Adrenal gland (tissue), 9 donors: ENCODE measurements at regions not wholly inside any gene's neighbourhood (a gene's known extent, or its start where the extent isn't known, plus 50 kb on each side); places are given as distances from the start of the nearest gene placed in this dataset.

ENCODE experiments used
- DNase-seq, 7 donors: peaks; one replicate each; pipeline ENCODE4 v3.0.0-alpha.2; 2019 to 2020
- H3K27ac ChIP-seq, 5 donors: fragments of 200-600 bp; sonication (generic) in 4 of 5; 1 replicate in 3 of 5; 2 replicates in 2 of 5; pipeline versions ENCODE4 v1.5.1 to v1.8.0; 2016 to 2020; ENCODE audit warnings: mild to moderate bottlenecking in 1 of 5
- H3K27me3 ChIP-seq: fragments of 200-600 bp; 2 replicates; pipeline ENCODE4 v1.8.0; 2021
- H3K36me3 ChIP-seq, 2 donors: fragments of 200-600 bp; replicated peaks in 1 of 2; 1 replicate in 1 of 2; 2 replicates in 1 of 2; pipeline versions ENCODE4 v1.5.1 to v1.8.0; 2018 to 2022
- H3K4me1 ChIP-seq, 2 donors: fragments of 200-600 bp; replicated peaks in 1 of 2; 1 replicate in 1 of 2; 2 replicates in 1 of 2; pipeline versions ENCODE4 v1.5.1 to v1.8.0; 2018 to 2021
- H3K4me3 ChIP-seq, 4 donors: fragments of 200-600 bp; sonication (generic) in 3 of 4; one replicate each; pipeline ENCODE4 v1.5.1; 2016 to 2018
- H3K9me3 ChIP-seq, 3 donors: fragments of 200-600 bp; sonication (generic) in 1 of 3; replicated peaks in 1 of 3; 1 replicate in 2 of 3; 2 replicates in 1 of 3; pipeline versions ENCODE4 v1.5.1 to v1.8.0; 2016 to 2021
- POLR2A ChIP-seq, 2 donors: fragments of 450-650 bp; IDR thresholded peaks; one replicate each; pipeline ENCODE4 v1.6.1; 2017; ENCODE audit warnings: antibody characterized with exemption in 2 of 2, mild to moderate bottlenecking in 2 of 2, moderate library complexity in 1 of 2
- WGBS, 4 donors: extraction: QIAGEN DNeasy Blood & Tissue Kit in 2 of 4; methylation state at CpG; one replicate each; pipeline versions ENCODE4 v1.1.5 to v1.1.7; 2013 to 2017; 5-methylcytosine and 5-hydroxymethylcytosine counted together
- intact Hi-C, 2 donors: fragments of 100-400 bp; cut with DNase I; formaldehyde crosslinking; loops; one replicate each; pipeline versions ENCODE4 v1.14.1 to v1.15.0; 2022 to 2023
- TF ChIP-seq, protein P1 (sequence below), 6 experiments: fragments of 450-650 bp in 4 of 6; fragments of 200-600 bp in 2 of 6; sonication (generic) in 1 of 6; IDR thresholded peaks; 1 replicate in 5 of 6; 2 replicates in 1 of 6; pipeline versions ENCODE4 v1.5.1 to v1.8.0; 2016 to 2021; ENCODE audit warnings: antibody characterized with exemption in 6 of 6, mild to moderate bottlenecking in 2 of 6, moderate library complexity in 1 of 6
- donor health status: healthy with polysubstance abuse.
- donor health status: Bipolar disorder and iron deficiency.
- donor health status: DM: yes; HTN: yes; CAD: no.
- donor health status: DM: no; HTN: no; CAD: no.
- donor health status: DM: no; HTN: no; CAD: no.

DNA sequence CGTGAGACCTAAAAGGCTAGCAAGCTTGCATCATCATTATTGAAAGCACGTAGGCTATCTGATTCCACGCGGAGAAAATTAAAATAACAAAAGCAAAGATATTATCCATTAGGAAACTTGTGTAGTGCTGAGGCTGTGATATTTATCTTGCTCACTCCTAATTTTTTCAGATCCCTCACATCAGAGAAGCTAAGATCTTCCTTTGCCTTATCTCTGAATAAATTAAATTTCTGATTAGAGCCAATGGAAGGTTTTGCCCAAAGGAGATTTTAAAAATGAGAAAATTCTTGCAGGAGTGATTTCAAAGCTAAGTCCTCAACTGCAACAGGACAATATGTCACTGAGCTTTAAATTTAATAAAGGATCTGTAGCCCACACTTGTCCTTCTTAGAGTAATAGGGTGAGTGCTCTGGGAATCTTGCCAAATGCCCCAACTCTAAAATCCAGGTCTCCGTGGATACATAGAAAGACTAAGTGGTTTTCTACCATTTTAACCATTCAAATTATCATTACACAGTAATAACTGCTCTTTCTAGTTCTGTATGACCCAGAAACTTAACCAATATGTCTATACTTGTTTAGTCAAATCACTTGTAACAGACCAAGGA is 295.0 kb downstream of the CAAP1 start:
- no peak for DNase-seq
- Histone ChIP-seq H3K27ac (no peak overlapping the region), H3K4me1 (no peaks in the 10 kb centered on the region), H3K36me3 (no peaks in the 10 kb centered on the region), H3K4me3 (no peak overlapping the region), H3K9me3 (no peaks in the 10 kb centered on the region), H3K27me3 (no peaks in the 10 kb centered on the region)
- no peak for TF ChIP-seq POLR2A (IDR thresholded peaks at IDR 0.05)
- TF ChIP-seq, protein P1, sequence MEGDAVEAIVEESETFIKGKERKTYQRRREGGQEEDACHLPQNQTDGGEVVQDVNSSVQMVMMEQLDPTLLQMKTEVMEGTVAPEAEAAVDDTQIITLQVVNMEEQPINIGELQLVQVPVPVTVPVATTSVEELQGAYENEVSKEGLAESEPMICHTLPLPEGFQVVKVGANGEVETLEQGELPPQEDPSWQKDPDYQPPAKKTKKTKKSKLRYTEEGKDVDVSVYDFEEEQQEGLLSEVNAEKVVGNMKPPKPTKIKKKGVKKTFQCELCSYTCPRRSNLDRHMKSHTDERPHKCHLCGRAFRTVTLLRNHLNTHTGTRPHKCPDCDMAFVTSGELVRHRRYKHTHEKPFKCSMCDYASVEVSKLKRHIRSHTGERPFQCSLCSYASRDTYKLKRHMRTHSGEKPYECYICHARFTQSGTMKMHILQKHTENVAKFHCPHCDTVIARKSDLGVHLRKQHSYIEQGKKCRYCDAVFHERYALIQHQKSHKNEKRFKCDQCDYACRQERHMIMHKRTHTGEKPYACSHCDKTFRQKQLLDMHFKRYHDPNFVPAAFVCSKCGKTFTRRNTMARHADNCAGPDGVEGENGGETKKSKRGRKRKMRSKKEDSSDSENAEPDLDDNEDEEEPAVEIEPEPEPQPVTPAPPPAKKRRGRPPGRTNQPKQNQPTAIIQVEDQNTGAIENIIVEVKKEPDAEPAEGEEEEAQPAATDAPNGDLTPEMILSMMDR (IDR thresholded peaks at IDR 0.05), result no peak
- WGBS, 4 donors, result 73 to 80% (median 76%) methylated on average over 5 of the region's 5 CpGs
- intact Hi-C loops, result no loop called here

DNA sequence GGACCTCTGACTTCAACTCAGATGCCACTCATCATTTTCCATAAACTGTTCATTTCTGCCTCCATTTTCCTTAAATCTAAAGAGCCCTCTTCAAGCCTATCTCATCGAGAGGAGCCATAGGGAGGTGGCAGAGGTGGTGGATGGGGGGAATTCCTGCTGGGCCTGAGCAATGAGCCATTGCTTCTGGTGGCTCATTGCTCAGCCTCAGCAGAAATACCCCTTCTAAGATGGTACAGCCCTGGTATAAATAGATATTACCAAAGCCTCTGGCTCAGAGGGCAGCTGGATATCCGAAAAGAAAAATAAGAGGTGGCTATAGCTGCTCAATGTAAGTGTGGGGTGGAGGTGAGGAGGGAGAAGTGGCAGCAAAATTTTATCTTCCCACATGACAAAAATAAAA is 313.5 kb downstream of the CAAP1 start:
- no peak for DNase-seq
- Histone ChIP-seq H3K4me3 (no peak overlapping the region), H3K27me3 (no peaks in the 10 kb centered on the region), H3K4me1 (no peaks in the 10 kb centered on the region), H3K36me3 (no peaks in the 10 kb centered on the region), H3K9me3 (no peaks in the 10 kb centered on the region), H3K27ac (no peak overlapping the region)
- intact Hi-C loops, result loop anchor here in 1 of 2 donors (10.0 kb wide), 1 partner anchor 56 kb away; no protein-coding TSS in a partner anchor
- WGBS, 4 donors, result 49 to 65% (median 55%) methylated on average over 2 of the region's 2 CpGs
- no peak for TF ChIP-seq POLR2A (IDR thresholded peaks at IDR 0.05)
- TF ChIP-seq, protein P1 (IDR thresholded peaks at IDR 0.05), result no peak

- WGBS, 4 donors, result 91 to 96% (median 95%) methylated on average over 2 of the region's 2 CpGs
- no peak for DNase-seq
- intact Hi-C loops, result loop anchor here in 1 of 2 donors (10.0 kb wide), 1 partner anchor 60 kb away; no protein-coding TSS in a partner anchor
Observed at GRCh38 chr9:26574898-26575440, 317.6 kb downstream of the CAAP1 start.

DNA sequence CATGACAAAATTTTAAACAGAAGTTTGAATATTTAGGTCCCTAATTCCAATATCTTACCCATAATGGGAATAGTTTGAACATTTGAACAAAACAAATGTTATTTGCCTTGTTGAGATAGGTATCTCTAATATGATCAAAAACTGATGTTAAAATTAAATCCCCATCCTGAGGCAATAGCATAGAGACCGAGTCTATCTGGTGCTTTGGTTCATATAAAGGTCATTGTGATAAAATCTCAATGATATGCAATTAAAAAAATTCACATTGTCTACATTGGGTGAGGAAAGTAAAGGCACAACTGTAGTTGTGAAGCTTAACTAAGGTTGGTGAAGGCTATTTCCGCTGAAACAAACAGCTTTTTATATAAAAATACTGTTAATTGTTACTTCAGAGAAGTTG is 318.3 kb downstream of the CAAP1 start:
- TF ChIP-seq POLR2A (IDR thresholded peaks at IDR 0.05), result no peak
- TF ChIP-seq, protein P1 (IDR thresholded peaks at IDR 0.05), result no peak
- Histone ChIP-seq H3K4me1 (no peaks in the 10 kb centered on the region), H3K27ac (no peak overlapping the region), H3K9me3 (no peaks in the 10 kb centered on the region), H3K4me3 (no peak overlapping the region), H3K36me3 (no peaks in the 10 kb centered on the region), H3K27me3 (no peaks in the 10 kb centered on the region)
- WGBS, 4 donors, result 55 to 66% (median 60%) methylated on average over 2 of the region's 2 CpGs
- DNase-seq, result no peak
- intact Hi-C loops, result loop anchor here in 1 of 2 donors (10.0 kb wide), 1 partner anchor 61 kb away; no protein-coding TSS in a partner anchor

More at GRCh38 chr9:26574898-26575440, 317.6 kb downstream of the CAAP1 start:
- Histone ChIP-seq H3K4me1 (no peaks in the 10 kb centered on the region), H3K9me3 (no peaks in the 10 kb centered on the region), H3K27me3 (no peaks in the 10 kb centered on the region), H3K4me3 (no peak overlapping the region), H3K27ac (no peak overlapping the region), H3K36me3 (no peaks in the 10 kb centered on the region)
- no peak for TF ChIP-seq POLR2A (IDR thresholded peaks at IDR 0.05)
- TF ChIP-seq, protein P1 (IDR thresholded peaks at IDR 0.05), result no peak
